Transverse colon (tissue), 4 donors: ENCODE measurements at regions not wholly inside any gene's neighbourhood (a gene's known extent, or its start where the extent isn't known, plus 50 kb on each side); places are given as distances from the start of the nearest gene placed in this dataset.
"Not testable (repeated sequence)": the region's sequence is repeated elsewhere in the genome, so short reads cannot be mapped to it uniquely, and the experiment has no call there.

ENCODE experiments used
- DNase-seq: peaks from one replicate; pipeline ENCODE4 v3.0.0-alpha.2; 2019
- H3K27ac ChIP-seq, 4 donors: fragments of 200-600 bp; sonication (generic); 2 replicates each; pipeline ENCODE4 v1.5.1; 2016 to 2018; ENCODE audit warnings: inconsistent platforms in 4 of 4
- H3K27me3 ChIP-seq: fragments of 200-600 bp; sonication (generic); 2 replicates; pipeline ENCODE4 v1.5.1; 2017; ENCODE audit warnings: inconsistent platforms
- H3K36me3 ChIP-seq, 4 donors: fragments of 200-600 bp; sonication (generic); 2 replicates each; pipeline ENCODE4 v1.5.1; 2017 to 2019; ENCODE audit warnings: inconsistent platforms in 4 of 4
- H3K4me1 ChIP-seq, 4 donors: fragments of 200-600 bp; sonication (generic); 2 replicates each; pipeline ENCODE4 v1.5.1; 2017 to 2020; ENCODE audit warnings: inconsistent platforms in 4 of 4
- H3K4me3 ChIP-seq, 4 donors: fragments of 200-600 bp; sonication (generic); 1 replicate in 1 of 4; 2 replicates in 3 of 4; pipeline versions ENCODE4 v1.5.1 to v1.6.1; 2017 to 2019; ENCODE audit warnings: inconsistent platforms in 4 of 4
- H3K9me3 ChIP-seq, 2 donors: fragments of 200-600 bp; sonication (generic); 2 replicates each; pipeline ENCODE4 v1.5.1; 2017 to 2019; ENCODE audit warnings: inconsistent platforms in 2 of 2
- EP300 ChIP-seq: sonication (generic); formaldehyde crosslinking; IDR thresholded peaks from one replicate; pipeline ENCODE4 v1.6.1; 2017; ENCODE audit warnings: antibody characterized with exemption, low read depth
- POLR2A ChIP-seq: fragments of 450-650 bp; IDR thresholded peaks from one replicate; pipeline ENCODE4 v1.6.1; 2016; ENCODE audit warnings: antibody characterized with exemption, mild to moderate bottlenecking, moderate library complexity
- POLR2AphosphoS5 ChIP-seq, 3 donors: sonication (generic); formaldehyde crosslinking; IDR thresholded peaks; one replicate each; pipeline ENCODE4 v1.6.1; 2016; ENCODE audit warnings: antibody characterized with exemption in 3 of 3
- WGBS, 2 donors: methylation state at CpG; one replicate each; pipeline ENCODE4 v1.1.5; 2018; ENCODE audit warnings: low coverage in 1 of 2; 5-methylcytosine and 5-hydroxymethylcytosine counted together
- in situ Hi-C, 4 donors: fragments of 200-750 bp; cut with MboI; loops; one replicate each; pipeline versions ENCODE4 v1.15.0 to v1.15.1; 2017; ENCODE audit warnings: low sequenced_read_pairs in 3 of 4, low pct_ligation_motif_present in 1 of 4, low pct_unique_long_range_greater_than_20kb in 1 of 4
- intact Hi-C: fragments of 100-400 bp; cut with DNase I; formaldehyde crosslinking; loops from one replicate; pipeline ENCODE4 v1.15.1; 2023; ENCODE audit warnings: low total_unique reads
- TF ChIP-seq, protein P1 (sequence below), 5 experiments: fragments of 200-600 bp in 3 of 5; fragments of 450-650 bp in 2 of 5; sonication (generic) in 3 of 5; IDR thresholded peaks; 1 replicate in 2 of 5; 2 replicates in 3 of 5; pipeline ENCODE4 v1.5.1; 2016 to 2017; ENCODE audit warnings: antibody characterized with exemption in 5 of 5, inconsistent platforms in 3 of 5, mild to moderate bottlenecking in 2 of 5, moderate library complexity in 1 of 5

- whole genome bisulfite sequencing, 2 donors = 77 to 83% methylated on average over 1 to 2 of the region's 2 CpGs
- H3K36me3 ChIP-seq = no peaks in the 10 kb centered on the region
- DNase-seq = no peak
- H3K9me3 ChIP-seq = no peaks in the 10 kb centered on the region
- no peak overlapping the region for H3K27ac ChIP-seq
- H3K4me3 ChIP-seq = no peak overlapping the region
- TF ChIP-seq EP300 (no peak), POLR2A (no peak), POLR2AphosphoS5 (IDR thresholded peaks at IDR 0.05) (no peak)
- TF ChIP-seq, protein P1, sequence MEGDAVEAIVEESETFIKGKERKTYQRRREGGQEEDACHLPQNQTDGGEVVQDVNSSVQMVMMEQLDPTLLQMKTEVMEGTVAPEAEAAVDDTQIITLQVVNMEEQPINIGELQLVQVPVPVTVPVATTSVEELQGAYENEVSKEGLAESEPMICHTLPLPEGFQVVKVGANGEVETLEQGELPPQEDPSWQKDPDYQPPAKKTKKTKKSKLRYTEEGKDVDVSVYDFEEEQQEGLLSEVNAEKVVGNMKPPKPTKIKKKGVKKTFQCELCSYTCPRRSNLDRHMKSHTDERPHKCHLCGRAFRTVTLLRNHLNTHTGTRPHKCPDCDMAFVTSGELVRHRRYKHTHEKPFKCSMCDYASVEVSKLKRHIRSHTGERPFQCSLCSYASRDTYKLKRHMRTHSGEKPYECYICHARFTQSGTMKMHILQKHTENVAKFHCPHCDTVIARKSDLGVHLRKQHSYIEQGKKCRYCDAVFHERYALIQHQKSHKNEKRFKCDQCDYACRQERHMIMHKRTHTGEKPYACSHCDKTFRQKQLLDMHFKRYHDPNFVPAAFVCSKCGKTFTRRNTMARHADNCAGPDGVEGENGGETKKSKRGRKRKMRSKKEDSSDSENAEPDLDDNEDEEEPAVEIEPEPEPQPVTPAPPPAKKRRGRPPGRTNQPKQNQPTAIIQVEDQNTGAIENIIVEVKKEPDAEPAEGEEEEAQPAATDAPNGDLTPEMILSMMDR (IDR thresholded peaks at IDR 0.05) = no peak
- H3K4me1 ChIP-seq = no peaks in the 10 kb centered on the region
- no peaks in the 10 kb centered on the region for H3K27me3 ChIP-seq
- in situ Hi-C loops (no loop called here), intact Hi-C loops (no loop called here)
These were observed 103.9 kb upstream of the ARG1 start for GRCh38 chr6:131469130-131469529.

DNA sequence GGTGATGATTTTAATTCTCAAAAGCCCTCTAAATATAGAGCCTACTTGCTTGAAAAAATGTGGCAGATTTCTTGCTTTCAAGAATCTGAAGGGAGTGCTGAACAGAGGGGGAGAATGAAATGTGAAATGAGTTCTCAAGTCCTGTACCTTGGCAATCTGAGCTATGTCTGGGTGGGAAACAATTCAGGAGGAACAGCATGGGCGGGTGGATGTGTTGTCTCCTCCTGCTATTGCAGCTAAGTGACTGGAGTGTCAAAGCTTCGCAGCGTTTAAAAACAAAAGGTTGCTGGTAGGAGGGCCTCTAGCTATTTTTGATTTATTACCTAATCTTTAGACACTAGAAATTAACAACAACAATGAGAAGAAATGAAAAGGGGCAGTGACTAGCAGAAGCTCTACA lies 102.5 kb upstream of the ARG1 start:
- TF ChIP-seq POLR2A (no peak), POLR2AphosphoS5 (IDR thresholded peaks at IDR 0.05) (no peak), EP300 (no peak)
- TF ChIP-seq, protein P1 (IDR thresholded peaks at IDR 0.05) = no peak
- in situ Hi-C loops (no loop called here), intact Hi-C loops (no loop called here)
- 63 to 82% methylated on average over 3 of the region's 3 CpGs for WGBS, 2 donors
- Histone ChIP-seq H3K4me1 (no peaks in the 10 kb centered on the region), H3K27me3 (no peaks in the 10 kb centered on the region), H3K27ac (no peak overlapping the region), H3K4me3 (no peak overlapping the region), H3K36me3 (no peaks in the 10 kb centered on the region), H3K9me3 (peaks cover 5 to 6% of the 10 kb centered on the region in 2 donors)
- DNase-seq = no peak

DNA sequence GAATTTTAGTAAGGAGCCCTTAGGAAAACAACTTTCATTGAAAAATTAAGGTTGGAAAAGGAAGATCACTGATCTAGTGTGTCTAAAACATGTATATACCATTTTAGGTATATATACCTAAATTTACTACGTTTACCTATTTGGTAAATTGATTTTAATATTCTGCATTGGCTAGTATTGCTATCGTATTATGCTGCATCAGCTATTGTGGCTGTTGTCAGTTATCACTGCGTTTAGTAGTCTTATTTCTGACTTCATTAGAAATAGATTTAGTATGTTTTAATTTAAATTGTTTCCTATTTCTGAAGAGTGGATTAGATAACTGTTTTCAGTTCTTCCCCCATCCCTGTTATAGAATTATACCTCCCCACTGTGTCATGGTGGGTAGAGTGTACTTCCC lies 101.7 kb upstream of the ARG1 start:
- no peaks in the 10 kb centered on the region for H3K36me3 ChIP-seq
- H3K4me3 ChIP-seq = no peak overlapping the region
- in situ Hi-C loops = no loop called here
- DNase-seq = no peak
- 85 to 95% methylated on average over 3 of the region's 3 CpGs for WGBS, 2 donors
- no peak overlapping the region for H3K27ac ChIP-seq
- no peaks in the 10 kb centered on the region for H3K4me1 ChIP-seq
- intact Hi-C loops = no loop called here
- no peaks in the 10 kb centered on the region for H3K27me3 ChIP-seq
- no peak for TF ChIP-seq EP300
- TF ChIP-seq POLR2A = no peak
- TF ChIP-seq, protein P1 (IDR thresholded peaks at IDR 0.05) = no peak
- no peak for TF ChIP-seq POLR2AphosphoS5 (IDR thresholded peaks at IDR 0.05)
- H3K9me3 ChIP-seq = peaks cover 5 to 6% of the 10 kb centered on the region in 2 donors

DNA sequence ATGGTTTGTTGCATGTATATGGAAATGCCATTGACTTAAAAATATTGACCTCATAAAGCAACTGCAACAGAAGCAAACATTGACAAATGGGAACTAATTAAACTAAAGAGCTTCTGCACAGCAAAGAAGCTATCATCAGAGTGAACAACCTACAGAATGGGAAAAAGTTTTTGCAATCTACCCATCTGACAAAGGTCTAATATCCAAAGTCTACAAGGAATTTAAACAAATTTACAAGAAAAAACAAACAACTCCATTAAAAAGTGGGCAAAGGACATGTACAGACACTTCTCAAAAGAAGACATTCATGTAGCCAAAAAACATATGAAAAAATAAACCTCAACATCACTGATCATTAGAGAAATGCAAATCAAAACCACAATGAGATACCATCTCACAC lies 99.7 kb upstream of the ARG1 start:
- H3K4me1 ChIP-seq, in situ Hi-C loops, DNase-seq, H3K36me3 ChIP-seq, H3K4me3 ChIP-seq, H3K27me3 ChIP-seq, intact Hi-C loops, H3K27ac ChIP-seq, H3K9me3 ChIP-seq: not testable (repeated sequence)

DNA sequence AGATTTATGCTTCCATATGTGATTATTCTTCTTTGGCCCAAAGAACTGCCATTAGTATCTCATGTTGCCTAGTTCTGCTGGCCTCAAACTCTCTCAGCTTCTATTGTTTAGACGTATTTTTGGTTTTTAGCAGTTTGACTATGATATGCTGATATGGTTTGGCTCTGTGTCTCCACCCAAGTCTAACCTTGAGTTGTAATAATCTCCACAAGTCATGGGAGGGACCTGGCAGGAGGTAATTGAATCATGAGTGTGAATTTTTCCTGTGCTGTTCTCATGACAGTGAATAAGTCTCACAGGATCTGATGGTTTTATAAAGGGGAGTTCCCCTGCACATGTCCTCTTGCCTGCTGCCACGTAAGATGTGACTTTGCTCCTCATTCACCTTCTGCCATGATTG lies 96.7 kb upstream of the ARG1 start:
- no peak for TF ChIP-seq POLR2A
- TF ChIP-seq, protein P1 (IDR thresholded peaks at IDR 0.05) = no peak
- no peak for TF ChIP-seq POLR2AphosphoS5 (IDR thresholded peaks at IDR 0.05)
- no peak for TF ChIP-seq EP300
- WGBS, 2 donors = 71 to 80% methylated on average over 2 of the region's 2 CpGs
- intact Hi-C loops (no loop called here), in situ Hi-C loops (no loop called here)
- no peaks in the 10 kb centered on the region for H3K27me3 ChIP-seq
- DNase-seq = no peak
- no peaks in the 10 kb centered on the region for H3K36me3 ChIP-seq
- no peak overlapping the region for H3K4me3 ChIP-seq
- H3K9me3 ChIP-seq = peaks cover 5 to 6% of the 10 kb centered on the region in 2 donors
- H3K27ac ChIP-seq = no peak overlapping the region
- H3K4me1 ChIP-seq = peaks cover 0 to 12% (median 4%) of the 10 kb centered on the region in 4 donors

- H3K4me1 ChIP-seq = peaks cover 0 to 12% (median 4%) of the 10 kb centered on the region in 4 donors
- H3K27me3 ChIP-seq, in situ Hi-C loops, H3K4me3 ChIP-seq, H3K9me3 ChIP-seq, intact Hi-C loops, H3K36me3 ChIP-seq: not testable (repeated sequence)
- whole genome bisulfite sequencing, 2 donors = 20 to 26% methylated on average over 3 to 6 of the region's 6 CpGs
- peak; percentile 19 for DNase-seq
- peak overlapping the region in 3 of 4 donors; percentile 43 to 58 (median 43) for H3K27ac ChIP-seq
These were observed 94.2 kb upstream of the ARG1 start for GRCh38 chr6:131478740-131479211.
